Upper lobe of left lung (tissue), 6 donors: ENCODE measurements at regions not wholly inside any gene's neighbourhood (a gene's known extent, or its start where the extent isn't known, plus 50 kb on each side); places are given as distances from the start of the nearest gene placed in this dataset.

Experiments
- ATAC-seq, 2 donors: fragments of 200-7000 bp; cut with Tn5 transposase; one replicate each; pipeline ENCODE4 v1.9.1; 2022; ENCODE audit warnings: mild to moderate bottlenecking in 2 of 2, moderate library complexity in 2 of 2; ENCODE audit not compliant: low FRiP score in 2 of 2
- DNase-seq, 2 donors: peaks; one replicate each; pipeline ENCODE4 v3.0.0-alpha.2; 2019 to 2020
- H3K27ac ChIP-seq, 4 donors: fragments of 200-600 bp; sonication (generic); one replicate each; pipeline ENCODE4 v1.5.1; 2016 to 2019
- H3K27me3 ChIP-seq, 4 donors: fragments of 200-600 bp; sonication (generic); one replicate each; pipeline ENCODE4 v1.5.1; 2017 to 2019
- H3K36me3 ChIP-seq, 4 donors: fragments of 200-600 bp; sonication (generic); one replicate each; pipeline ENCODE4 v1.5.1; 2016 to 2019
- H3K4me1 ChIP-seq, 4 donors: fragments of 200-600 bp; sonication (generic); one replicate each; pipeline ENCODE4 v1.5.1; 2018 to 2019
- H3K4me3 ChIP-seq, 4 donors: fragments of 200-600 bp; sonication (generic); one replicate each; pipeline ENCODE4 v1.5.1; 2017 to 2019; ENCODE audit warnings: mild to moderate bottlenecking in 2 of 4, moderate library complexity in 1 of 4
- H3K9me3 ChIP-seq, 4 donors: fragments of 200-600 bp; sonication (generic); one replicate each; pipeline ENCODE4 v1.5.1; 2018 to 2019
- EP300 ChIP-seq, 4 donors: sonication (generic); formaldehyde crosslinking; IDR thresholded peaks; one replicate each; pipeline ENCODE4 v1.5.1; 2017; ENCODE audit warnings: antibody characterized with exemption in 4 of 4, control low read depth in 2 of 4
- POLR2A ChIP-seq, 4 donors: fragments of 450-650 bp; IDR thresholded peaks; one replicate each; pipeline ENCODE4 v1.5.1; 2016 to 2017; ENCODE audit warnings: antibody characterized with exemption in 4 of 4, mild to moderate bottlenecking in 2 of 4
- POLR2AphosphoS5 ChIP-seq, 2 donors: sonication (generic); formaldehyde crosslinking; IDR thresholded peaks; one replicate each; pipeline ENCODE4 v1.5.1; 2017; ENCODE audit warnings: antibody characterized with exemption in 2 of 2
- WGBS, 2 donors: methylation state at CpG; one replicate each; pipeline ENCODE4 v1.1.5; 2017 to 2018; 5-methylcytosine and 5-hydroxymethylcytosine counted together
- TF ChIP-seq, protein P1 (sequence below), 6 experiments: fragments of 450-650 bp in 4 of 6; fragments of 200-600 bp in 2 of 6; sonication (generic) in 2 of 6; IDR thresholded peaks; one replicate each; pipeline ENCODE4 v1.5.1; 2016 to 2019; ENCODE audit warnings: antibody characterized with exemption in 6 of 6
- donor health status: DM: no; HTN: no; CAD: no; lungs with moderate emphysema.
- donor health status: DM: no; HTN: yes; CAD: no; lungs with severe emphysema.

DNA sequence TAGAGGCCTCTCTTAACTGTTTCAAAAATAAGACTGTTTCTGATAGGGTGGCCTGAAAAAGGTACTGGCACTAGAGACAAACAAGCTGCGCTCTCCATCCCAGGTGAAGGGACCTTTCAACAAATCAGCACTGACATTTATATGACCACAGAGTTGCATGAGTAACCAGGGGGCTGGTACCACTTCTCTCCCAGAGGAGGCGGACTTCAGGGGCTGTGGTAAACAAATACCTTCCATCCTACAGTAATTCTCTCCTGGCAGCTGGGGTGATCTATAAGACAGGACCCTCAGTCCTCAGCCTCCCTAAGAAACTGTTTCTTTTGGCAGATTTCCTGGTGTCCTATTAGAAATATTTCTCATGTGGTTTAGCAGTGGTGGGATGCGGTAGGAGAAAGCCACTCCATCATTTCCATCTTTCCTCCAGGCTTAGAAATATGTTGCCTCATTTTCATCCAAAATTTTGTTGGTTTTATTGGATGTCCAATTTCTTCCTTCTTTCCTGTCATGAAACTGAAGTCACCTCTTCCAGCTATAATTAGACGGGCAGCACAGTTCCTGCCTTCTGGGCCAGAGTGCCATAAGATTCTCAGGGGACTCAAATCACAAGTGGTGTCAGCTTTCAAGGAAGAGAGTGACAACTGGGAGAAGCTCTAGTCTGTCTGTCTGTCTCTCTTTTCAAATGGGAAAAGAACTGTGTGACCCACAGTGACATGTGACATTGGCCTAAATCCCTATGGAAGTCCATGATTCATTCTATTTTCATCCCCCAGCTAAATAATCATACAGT lies 96.4 kb downstream of the CYRIA start:
- Histone ChIP-seq H3K36me3 (peaks cover 0 to 9% (median 4%) of the 10 kb centered on the region in 4 donors), H3K27ac (no peak overlapping the region), H3K9me3 (no peaks in the 10 kb centered on the region), H3K4me3 (no peak overlapping the region), H3K4me1 (no peaks in the 10 kb centered on the region), H3K27me3 (no peaks in the 10 kb centered on the region)
- 81 to 89% methylated on average over 4 of the region's 4 CpGs for WGBS, 2 donors
- no peak for ATAC-seq
- DNase-seq: no peak
- TF ChIP-seq, protein P1, sequence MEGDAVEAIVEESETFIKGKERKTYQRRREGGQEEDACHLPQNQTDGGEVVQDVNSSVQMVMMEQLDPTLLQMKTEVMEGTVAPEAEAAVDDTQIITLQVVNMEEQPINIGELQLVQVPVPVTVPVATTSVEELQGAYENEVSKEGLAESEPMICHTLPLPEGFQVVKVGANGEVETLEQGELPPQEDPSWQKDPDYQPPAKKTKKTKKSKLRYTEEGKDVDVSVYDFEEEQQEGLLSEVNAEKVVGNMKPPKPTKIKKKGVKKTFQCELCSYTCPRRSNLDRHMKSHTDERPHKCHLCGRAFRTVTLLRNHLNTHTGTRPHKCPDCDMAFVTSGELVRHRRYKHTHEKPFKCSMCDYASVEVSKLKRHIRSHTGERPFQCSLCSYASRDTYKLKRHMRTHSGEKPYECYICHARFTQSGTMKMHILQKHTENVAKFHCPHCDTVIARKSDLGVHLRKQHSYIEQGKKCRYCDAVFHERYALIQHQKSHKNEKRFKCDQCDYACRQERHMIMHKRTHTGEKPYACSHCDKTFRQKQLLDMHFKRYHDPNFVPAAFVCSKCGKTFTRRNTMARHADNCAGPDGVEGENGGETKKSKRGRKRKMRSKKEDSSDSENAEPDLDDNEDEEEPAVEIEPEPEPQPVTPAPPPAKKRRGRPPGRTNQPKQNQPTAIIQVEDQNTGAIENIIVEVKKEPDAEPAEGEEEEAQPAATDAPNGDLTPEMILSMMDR (IDR thresholded peaks at IDR 0.05): no peak
- TF ChIP-seq POLR2AphosphoS5 (IDR thresholded peaks at IDR 0.05) (no peak), EP300 (IDR thresholded peaks at IDR 0.05) (no peak), POLR2A (IDR thresholded peaks at IDR 0.05) (no peak)

DNA sequence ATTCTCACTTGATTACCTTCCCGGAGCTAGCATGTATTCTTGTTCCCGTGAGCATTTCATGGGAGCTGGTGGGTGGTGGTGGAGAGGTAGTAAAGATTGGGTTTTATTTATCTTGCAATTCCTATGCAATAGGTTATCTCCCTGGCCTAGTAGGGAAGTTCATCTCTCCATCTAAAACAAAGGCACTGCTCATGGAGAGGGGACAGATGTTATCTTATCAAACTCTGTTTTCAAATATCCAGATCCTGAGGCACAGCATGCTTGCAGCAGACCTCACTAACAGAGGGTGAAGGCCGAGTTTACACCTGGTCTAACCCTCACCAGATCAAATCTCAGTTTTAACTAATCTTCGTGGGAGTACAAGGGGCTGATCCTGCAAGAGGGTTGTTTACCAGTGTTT lies 98.9 kb downstream of the CYRIA start:
- ATAC-seq: no peak
- Histone ChIP-seq H3K27ac (no peak overlapping the region), H3K36me3 (peaks cover 0 to 23% (median 8%) of the 10 kb centered on the region in 4 donors), H3K4me1 (no peaks in the 10 kb centered on the region), H3K9me3 (no peaks in the 10 kb centered on the region), H3K27me3 (no peaks in the 10 kb centered on the region), H3K4me3 (no peak overlapping the region)
- no peak for DNase-seq
- WGBS, 2 donors: 81 to 82% methylated on average over 4 of the region's 4 CpGs
- no peak for TF ChIP-seq POLR2AphosphoS5 (IDR thresholded peaks at IDR 0.05)
- no peak for TF ChIP-seq EP300 (IDR thresholded peaks at IDR 0.05)
- TF ChIP-seq, protein P1 (IDR thresholded peaks at IDR 0.05): no peak
- TF ChIP-seq POLR2A (IDR thresholded peaks at IDR 0.05): no peak

- no peaks in the 10 kb centered on the region for H3K9me3 ChIP-seq
- WGBS, 2 donors: 85 to 91% methylated on average over 8 of the region's 8 CpGs
- ATAC-seq: no peak
- TF ChIP-seq POLR2AphosphoS5 (IDR thresholded peaks at IDR 0.05): no peak
- TF ChIP-seq POLR2A (IDR thresholded peaks at IDR 0.05): no peak
- TF ChIP-seq EP300 (IDR thresholded peaks at IDR 0.05): no peak
- TF ChIP-seq, protein P1 (IDR thresholded peaks at IDR 0.05): no peak
- H3K4me1 ChIP-seq: no peaks in the 10 kb centered on the region
- no peak overlapping the region for H3K27ac ChIP-seq
- no peak overlapping the region for H3K4me3 ChIP-seq
- no peak for DNase-seq
- H3K36me3 ChIP-seq: peaks cover 0 to 35% (median 16%) of the 10 kb centered on the region in 4 donors
- no peaks in the 10 kb centered on the region for H3K27me3 ChIP-seq
These were observed 100.2 kb downstream of the CYRIA start for GRCh38 chr2:16565481-16565880.

- H3K27ac ChIP-seq: no peak overlapping the region
- ATAC-seq (no peak), DNase-seq (no peak)
- H3K4me3 ChIP-seq: no peak overlapping the region
- H3K27me3 ChIP-seq: no peaks in the 10 kb centered on the region
- 92 to 93% methylated on average over 3 of the region's 3 CpGs for WGBS, 2 donors
- peaks cover 0 to 72% (median 40%) of the 10 kb centered on the region in 4 donors for H3K36me3 ChIP-seq
- TF ChIP-seq POLR2A (IDR thresholded peaks at IDR 0.05) (no peak), EP300 (IDR thresholded peaks at IDR 0.05) (no peak), POLR2AphosphoS5 (IDR thresholded peaks at IDR 0.05) (no peak)
- TF ChIP-seq, protein P1 (IDR thresholded peaks at IDR 0.05): no peak
- H3K4me1 ChIP-seq: no peaks in the 10 kb centered on the region
- H3K9me3 ChIP-seq: no peaks in the 10 kb centered on the region
These were observed 104.0 kb downstream of the CYRIA start for GRCh38 chr2:16561676-16562075.

DNA sequence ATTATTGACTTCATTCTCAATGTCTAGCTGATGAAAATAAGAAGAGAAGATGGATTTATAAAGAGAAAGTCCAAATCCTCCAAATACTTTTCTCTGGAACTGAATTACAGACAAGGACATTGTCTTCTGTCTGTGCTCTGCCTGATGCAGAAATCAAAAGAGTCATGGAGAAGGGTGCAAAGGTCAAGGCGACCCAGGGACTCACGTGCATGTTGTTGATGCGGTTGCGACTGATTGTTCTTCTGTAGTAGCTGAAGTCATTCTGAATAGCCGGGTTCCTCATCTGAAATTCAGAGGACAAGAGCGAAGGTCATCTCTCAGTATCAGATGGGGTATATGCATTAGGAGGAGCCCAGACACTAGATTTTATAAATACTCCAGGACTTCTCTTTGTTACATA lies 104.4 kb downstream of the CYRIA start:
- peaks cover 0 to 76% (median 44%) of the 10 kb centered on the region in 4 donors for H3K36me3 ChIP-seq
- ATAC-seq: no peak
- 93 to 94% methylated on average over 6 of the region's 6 CpGs for WGBS, 2 donors
- DNase-seq: no peak
- no peaks in the 10 kb centered on the region for H3K4me1 ChIP-seq
- TF ChIP-seq POLR2AphosphoS5 (IDR thresholded peaks at IDR 0.05) (no peak), POLR2A (IDR thresholded peaks at IDR 0.05) (no peak), EP300 (IDR thresholded peaks at IDR 0.05) (no peak)
- TF ChIP-seq, protein P1 (IDR thresholded peaks at IDR 0.05): no peak
- no peak overlapping the region for H3K4me3 ChIP-seq
- H3K27ac ChIP-seq: no peak overlapping the region
- no peaks in the 10 kb centered on the region for H3K9me3 ChIP-seq
- no peaks in the 10 kb centered on the region for H3K27me3 ChIP-seq
